GM13977 (cell line): ENCODE measurements at regions not wholly inside any gene's neighbourhood (a gene's known extent, or its start where the extent isn't known, plus 50 kb on each side); places are given as distances from the start of the nearest gene placed in this dataset.

Source experiments
- DNase-seq: peaks from one replicate; pipeline ENCODE4 v3.0.0; 2012; ENCODE audit warnings: low spot score
- in situ Hi-C: fragments of 300-500 bp; cut with MboI; formaldehyde crosslinking; loops from one replicate; pipeline ENCODE4 v1.12.0; 2022; ENCODE audit warnings: low sequenced_read_pairs, low pct_unique_long_range_greater_than_20kb, mixed read lengths, inconsistent platforms; ENCODE audit not compliant: unreplicated experiment
- TF ChIP-seq, protein P1 (sequence below): IDR thresholded peaks from 2 replicates; pipeline ENCODE4 v1.5.1; 2012; ENCODE audit warnings: mild to moderate bottlenecking, control low read depth; ENCODE audit not compliant: insufficient read depth; ENCODE audit errors: extremely low read depth, missing control alignments

DNA sequence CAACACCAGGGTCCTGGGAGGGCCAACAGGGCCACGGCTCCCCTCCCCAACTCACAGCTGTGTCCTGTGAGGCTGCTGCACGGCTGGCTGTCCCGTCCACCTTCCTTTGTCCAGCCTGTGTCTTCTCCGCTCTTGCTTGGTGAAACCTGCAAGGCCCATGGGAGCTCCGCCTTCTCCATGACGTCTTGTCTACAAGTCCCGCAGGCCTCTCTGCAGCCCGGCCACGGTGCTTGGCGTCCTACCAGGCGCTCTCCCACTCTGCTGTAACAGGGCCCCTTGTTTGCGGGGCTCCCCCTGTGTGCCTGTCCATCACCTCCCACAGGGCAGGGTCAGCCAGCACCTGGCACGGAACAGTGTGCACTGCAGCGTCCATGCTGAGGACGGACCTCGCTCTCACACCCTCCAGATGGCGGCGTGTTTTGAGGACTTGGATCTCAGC lies 866.8 kb downstream of the TBC1D22A start:
- DNase-seq = no peak
- TF ChIP-seq, protein P1, sequence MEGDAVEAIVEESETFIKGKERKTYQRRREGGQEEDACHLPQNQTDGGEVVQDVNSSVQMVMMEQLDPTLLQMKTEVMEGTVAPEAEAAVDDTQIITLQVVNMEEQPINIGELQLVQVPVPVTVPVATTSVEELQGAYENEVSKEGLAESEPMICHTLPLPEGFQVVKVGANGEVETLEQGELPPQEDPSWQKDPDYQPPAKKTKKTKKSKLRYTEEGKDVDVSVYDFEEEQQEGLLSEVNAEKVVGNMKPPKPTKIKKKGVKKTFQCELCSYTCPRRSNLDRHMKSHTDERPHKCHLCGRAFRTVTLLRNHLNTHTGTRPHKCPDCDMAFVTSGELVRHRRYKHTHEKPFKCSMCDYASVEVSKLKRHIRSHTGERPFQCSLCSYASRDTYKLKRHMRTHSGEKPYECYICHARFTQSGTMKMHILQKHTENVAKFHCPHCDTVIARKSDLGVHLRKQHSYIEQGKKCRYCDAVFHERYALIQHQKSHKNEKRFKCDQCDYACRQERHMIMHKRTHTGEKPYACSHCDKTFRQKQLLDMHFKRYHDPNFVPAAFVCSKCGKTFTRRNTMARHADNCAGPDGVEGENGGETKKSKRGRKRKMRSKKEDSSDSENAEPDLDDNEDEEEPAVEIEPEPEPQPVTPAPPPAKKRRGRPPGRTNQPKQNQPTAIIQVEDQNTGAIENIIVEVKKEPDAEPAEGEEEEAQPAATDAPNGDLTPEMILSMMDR = no peak
- in situ Hi-C loops = no loop called here

DNA sequence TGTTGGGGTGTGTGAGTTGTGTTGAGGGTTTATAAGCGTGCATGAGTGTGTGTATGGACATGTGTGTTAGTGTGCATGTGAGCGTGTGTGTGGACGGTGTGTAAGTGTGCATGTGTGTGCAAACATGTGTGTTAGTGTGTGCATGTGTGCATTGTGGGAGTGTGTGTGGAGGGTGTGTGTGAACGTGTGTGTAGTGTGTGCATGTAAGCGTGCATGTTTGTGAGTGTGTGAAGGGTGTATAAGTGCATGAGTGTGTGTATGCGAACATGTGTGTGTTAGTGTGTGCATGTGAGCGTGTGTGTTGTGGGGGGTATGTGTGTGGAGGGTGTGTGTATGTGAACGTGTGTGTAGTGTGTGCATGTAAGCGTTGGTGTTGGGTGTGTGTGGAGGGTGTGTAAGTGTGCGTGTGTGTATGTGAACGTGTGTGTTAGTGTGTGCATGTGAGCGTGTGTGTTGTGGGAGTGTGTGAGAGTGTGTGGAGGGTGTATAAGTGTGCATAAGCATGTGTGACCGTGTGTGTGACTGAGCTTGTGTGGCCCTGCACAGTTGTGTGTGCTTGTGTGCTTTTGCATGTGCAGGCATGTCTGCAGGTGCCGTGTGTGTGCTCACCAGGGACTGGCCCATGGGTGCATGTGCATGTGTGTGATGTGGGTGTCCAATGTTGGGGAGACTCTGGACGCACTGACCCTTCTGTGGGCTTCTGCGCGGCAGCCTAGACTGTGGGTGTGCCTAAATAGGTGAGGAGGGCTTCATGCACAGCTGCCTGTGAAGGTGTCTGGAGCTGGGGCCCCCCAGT lies 866.2 kb downstream of the TBC1D22A start:
- no peak for DNase-seq
- in situ Hi-C loops = no loop called here
- TF ChIP-seq, protein P1 = no peak

DNA sequence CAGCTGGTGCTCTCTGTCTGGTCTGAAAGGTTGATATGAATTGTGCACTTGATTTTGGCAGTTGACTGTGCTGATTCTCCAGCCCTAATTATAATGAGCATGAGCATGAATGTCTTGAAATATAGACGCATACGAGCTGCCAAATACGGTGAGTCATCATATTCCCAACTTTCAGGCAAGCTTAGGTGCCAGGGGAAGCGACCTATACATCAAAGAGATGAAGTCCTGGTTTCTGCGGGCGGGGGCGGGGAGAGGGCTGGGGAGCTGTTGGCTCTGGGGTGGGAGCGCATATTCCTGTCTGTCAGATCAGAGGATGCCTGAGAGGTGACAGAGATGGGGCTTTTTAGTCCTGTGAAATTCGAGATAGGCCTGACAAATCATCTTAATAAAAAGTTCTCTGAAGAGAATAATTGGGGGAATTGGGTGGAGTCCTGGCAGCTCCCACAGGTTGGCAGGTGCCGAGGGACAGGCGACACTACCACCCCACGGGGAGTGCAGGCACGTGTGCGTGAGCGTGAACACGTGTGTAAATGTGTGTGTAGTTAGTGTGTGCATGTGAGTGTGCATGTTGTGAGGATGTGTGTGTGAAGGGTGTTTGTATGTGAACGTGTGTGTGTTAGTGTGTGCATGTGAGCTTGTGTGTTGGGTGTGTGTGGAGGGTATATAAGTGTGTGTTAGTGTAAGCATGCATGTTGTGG lies 865.3 kb downstream of the TBC1D22A start:
- no peak for DNase-seq
- TF ChIP-seq, protein P1 = no peak
- in situ Hi-C loops = no loop called here

DNA sequence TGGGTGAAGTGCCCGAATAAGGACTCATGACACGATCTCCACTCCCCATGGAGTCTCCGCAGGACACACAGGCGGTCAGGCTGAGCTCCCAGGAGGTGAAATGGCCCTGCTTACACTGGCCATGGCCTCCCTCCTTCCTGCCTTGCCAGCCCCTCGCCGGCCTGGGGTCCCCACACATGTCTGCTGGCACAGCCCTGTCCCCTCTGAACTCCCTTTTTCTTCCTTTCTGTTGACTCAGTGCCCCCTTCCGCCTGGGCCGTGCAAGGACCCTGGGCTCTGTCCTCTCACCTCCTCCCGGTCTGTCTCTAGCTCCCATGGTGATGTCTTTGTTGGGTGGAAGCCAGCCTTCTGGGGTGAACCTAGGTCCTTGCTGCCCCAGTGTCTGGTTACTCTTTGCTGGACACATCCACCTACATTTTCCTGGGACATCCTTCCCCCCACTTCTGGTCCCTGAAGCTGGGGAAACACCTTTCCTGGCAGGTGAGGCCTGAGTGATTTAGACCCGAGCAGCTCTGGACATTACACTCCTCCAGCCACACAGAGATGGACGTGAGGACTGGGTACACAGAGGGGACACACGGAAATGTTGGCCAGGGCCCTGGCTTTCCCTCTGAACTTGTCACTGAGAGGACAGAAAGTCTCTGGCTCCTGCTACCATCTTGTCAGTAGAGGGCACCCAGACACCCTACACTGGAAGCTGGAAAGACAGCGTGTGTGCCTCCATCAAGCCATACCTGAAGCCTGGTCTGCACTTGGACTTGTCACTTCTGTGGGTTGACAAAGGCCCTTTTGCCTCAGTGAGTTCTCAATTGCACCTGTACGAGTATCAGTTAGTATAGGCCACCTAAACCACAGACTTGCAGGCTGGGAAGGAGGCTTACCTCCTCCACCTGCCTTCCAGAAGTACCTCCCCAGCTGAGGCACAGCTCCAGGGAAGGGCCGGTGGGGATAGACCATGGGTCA lies 864.3 kb downstream of the TBC1D22A start:
- TF ChIP-seq, protein P1 = no peak
- DNase-seq = no peak
- in situ Hi-C loops = no loop called here

DNA sequence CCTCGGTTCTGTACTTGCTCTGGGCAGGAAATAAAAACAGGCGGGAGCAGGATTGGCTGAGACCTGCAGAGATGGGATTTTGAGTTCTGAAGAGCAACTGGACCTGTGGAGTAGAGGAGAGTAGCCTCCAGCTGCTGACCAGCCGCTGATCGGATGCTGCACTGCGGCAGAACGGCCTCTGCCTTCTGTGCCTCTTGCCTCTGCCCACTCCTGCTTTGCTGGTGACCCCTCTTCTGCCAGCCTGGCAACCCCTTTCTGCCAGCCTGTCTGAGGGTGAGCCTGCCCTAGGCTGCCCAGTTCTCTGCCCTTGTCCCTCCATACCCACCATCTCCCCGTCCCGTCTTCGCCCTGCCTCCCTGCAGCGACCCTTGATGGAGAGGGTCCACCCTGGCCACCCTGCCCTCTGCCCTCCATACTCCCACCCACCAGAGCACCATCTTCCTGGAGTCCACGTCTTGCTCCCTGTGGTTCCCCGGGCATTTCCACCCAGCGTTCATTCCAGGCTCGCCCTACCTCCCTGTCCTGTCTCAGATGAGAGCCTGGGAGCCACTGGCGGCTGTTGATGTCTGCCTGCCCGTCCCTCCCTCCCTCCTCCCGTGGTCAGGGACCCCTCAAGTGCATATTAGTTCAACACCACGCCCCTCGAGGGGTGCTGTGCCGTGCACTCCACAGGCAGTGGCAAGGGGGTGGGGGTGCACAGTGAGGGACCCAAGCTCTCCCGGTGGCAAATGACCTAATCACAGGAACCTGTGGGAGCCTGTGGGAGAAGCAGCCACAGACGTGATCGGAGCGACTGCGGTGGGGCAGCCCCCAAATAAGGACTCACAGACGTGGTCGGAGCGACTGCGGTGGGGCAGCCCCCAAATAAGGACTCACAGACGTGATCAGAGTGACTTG lies 863.3 kb downstream of the TBC1D22A start:
- TF ChIP-seq, protein P1 = no peak
- in situ Hi-C loops = no loop called here
- no peak for DNase-seq
